ENCODE measurements at regions not wholly inside any gene's neighbourhood (a gene's known extent, or its start where the extent isn't known, plus 50 kb on each side); places are given as distances from the start of the nearest gene placed in this dataset.

DNA sequence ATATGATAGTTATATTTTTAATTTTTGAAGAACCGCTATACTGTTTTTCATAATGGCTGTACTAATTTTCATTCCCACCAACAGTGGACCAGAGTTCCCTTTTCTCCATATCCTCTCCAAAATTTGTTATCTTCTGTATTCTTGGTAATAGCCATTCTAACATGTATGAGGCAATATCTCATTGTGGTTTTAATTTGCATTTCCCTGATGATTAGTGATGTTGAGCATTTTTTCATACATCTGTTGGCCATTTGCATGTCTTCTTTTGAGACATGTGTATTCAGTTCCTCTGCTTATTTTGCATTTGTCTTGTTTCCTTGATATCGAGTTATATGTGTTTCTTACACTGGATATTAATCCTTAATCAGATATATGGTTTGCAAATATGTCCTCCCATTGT lies 770.8 kb upstream of the MBL2 start:
- Histone ChIP-seq H3K4me3 (ENCODE audit: low read depth, low read length) (no peak overlapping the region), H3K4me1 (no peaks in the 10 kb centered on the region), H3K9me3 (no peaks in the 10 kb centered on the region), H3K27me3 (replicated peaks; ENCODE audit: control insufficient read depth, insufficient read depth, low read length) (no peaks in the 10 kb centered on the region), H3K36me3 (ENCODE audit: control insufficient read depth, insufficient read depth, low read length) (no peaks in the 10 kb centered on the region)
- Mint-ChIP-seq H3K27ac (ENCODE audit: unreplicated experiment) (no peak overlapping the region), H3K36me3 (ENCODE audit: insufficient read depth, unreplicated experiment) (no peaks in the 10 kb centered on the region), H3K27me3 (ENCODE audit: insufficient read depth, unreplicated experiment) (peaks cover 2% of the 10 kb centered on the region), H3K4me1 (ENCODE audit: low read depth, unreplicated experiment) (no peaks in the 10 kb centered on the region), H3K9me3 (ENCODE audit: unreplicated experiment) (no peaks in the 10 kb centered on the region), H3K4me3 (ENCODE audit: unreplicated experiment) (no peak overlapping the region)
- intact Hi-C loops (cut with micrococcal nuclease; ENCODE audit: unreplicated experiment), result no loop called here
- POLR2A ChIA-PET, result no interaction called here
- no peak for DNase-seq
- TF ChIP-seq, protein P1, sequence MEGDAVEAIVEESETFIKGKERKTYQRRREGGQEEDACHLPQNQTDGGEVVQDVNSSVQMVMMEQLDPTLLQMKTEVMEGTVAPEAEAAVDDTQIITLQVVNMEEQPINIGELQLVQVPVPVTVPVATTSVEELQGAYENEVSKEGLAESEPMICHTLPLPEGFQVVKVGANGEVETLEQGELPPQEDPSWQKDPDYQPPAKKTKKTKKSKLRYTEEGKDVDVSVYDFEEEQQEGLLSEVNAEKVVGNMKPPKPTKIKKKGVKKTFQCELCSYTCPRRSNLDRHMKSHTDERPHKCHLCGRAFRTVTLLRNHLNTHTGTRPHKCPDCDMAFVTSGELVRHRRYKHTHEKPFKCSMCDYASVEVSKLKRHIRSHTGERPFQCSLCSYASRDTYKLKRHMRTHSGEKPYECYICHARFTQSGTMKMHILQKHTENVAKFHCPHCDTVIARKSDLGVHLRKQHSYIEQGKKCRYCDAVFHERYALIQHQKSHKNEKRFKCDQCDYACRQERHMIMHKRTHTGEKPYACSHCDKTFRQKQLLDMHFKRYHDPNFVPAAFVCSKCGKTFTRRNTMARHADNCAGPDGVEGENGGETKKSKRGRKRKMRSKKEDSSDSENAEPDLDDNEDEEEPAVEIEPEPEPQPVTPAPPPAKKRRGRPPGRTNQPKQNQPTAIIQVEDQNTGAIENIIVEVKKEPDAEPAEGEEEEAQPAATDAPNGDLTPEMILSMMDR (IDR thresholded peaks at IDR 0.05; ENCODE audit: insufficient read depth in 1 of 2, low read depth in 1 of 2, low read length in 1 of 2, severe bottlenecking in 1 of 2, unreplicated experiment in 1 of 2), result no peak
- no TSS peak for BruUV-seq (replicated peaks)
- CTCF ChIA-PET, result no interaction called here

DNA sequence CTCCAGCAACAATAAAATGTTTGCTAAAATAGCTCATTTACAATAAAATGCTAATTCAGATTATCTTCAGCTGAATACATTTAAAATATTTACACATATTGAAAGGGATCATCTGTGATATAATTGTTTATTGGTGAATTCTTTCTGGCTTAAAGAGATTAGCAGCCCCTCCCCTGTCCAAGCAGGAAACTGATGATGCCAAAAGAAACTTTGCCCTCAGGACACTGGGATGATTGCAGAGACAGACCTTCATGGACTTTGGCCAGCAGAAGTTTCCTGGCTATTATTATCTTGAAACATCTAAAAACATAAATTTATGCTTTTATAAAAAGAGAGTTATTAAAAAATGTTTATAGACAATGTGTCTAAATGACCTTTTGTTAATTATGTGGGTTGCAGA lies 764.9 kb upstream of the MBL2 start:
- Histone ChIP-seq H3K9me3 (no peaks in the 10 kb centered on the region), H3K36me3 (ENCODE audit: control insufficient read depth, insufficient read depth, low read length) (no peaks in the 10 kb centered on the region), H3K4me3 (ENCODE audit: low read depth, low read length) (no peak overlapping the region), H3K27me3 (replicated peaks; ENCODE audit: control insufficient read depth, insufficient read depth, low read length) (no peaks in the 10 kb centered on the region), H3K4me1 (peaks cover 3% of the 10 kb centered on the region; the same call in 1 of the 2 replicates)
- ChIA-PET POLR2A (no interaction called here), CTCF (no interaction called here)
- H3K36me3 Mint-ChIP-seq (ENCODE audit: insufficient read depth, unreplicated experiment), result no peaks in the 10 kb centered on the region
- TF ChIP-seq, protein P1 (IDR thresholded peaks at IDR 0.05; ENCODE audit: insufficient read depth in 1 of 2, low read depth in 1 of 2, low read length in 1 of 2, severe bottlenecking in 1 of 2, unreplicated experiment in 1 of 2), result no peak
- peak in 1 of 2 experiments; percentile 33 for DNase-seq
- intact Hi-C loops (cut with micrococcal nuclease; ENCODE audit: unreplicated experiment), result loop anchor here (5.0 kb wide), 1 partner anchor 85 kb away; no protein-coding TSS in a partner anchor
- H3K27ac Mint-ChIP-seq (ENCODE audit: unreplicated experiment), result no peak overlapping the region
- no peak overlapping the region for H3K4me3 Mint-ChIP-seq (ENCODE audit: unreplicated experiment)
- H3K27me3 Mint-ChIP-seq (ENCODE audit: insufficient read depth, unreplicated experiment), result peaks cover 2% of the 10 kb centered on the region
- peaks cover 7% of the 10 kb centered on the region for H3K4me1 Mint-ChIP-seq (ENCODE audit: low read depth, unreplicated experiment)
- no TSS peak for BruUV-seq (replicated peaks)
- no peaks in the 10 kb centered on the region for H3K9me3 Mint-ChIP-seq (ENCODE audit: unreplicated experiment)

DNA sequence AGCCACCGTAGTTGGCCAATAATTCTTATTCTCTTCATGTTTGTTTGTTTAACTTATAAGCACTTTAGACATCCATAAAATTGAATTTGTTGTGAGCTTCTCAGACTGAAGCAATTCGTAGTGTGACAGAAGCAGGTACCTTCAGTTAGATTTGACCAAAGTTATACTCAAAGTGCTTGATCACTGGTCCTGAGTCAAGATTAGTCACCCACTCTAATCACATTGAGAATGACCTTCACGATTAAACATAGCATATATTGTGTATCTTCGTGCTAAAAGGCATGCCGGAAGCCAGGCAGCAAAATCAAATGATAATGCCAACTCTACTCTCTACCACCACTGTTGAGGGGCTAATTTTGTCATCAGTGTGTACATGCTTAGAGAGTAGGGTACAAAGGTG lies 763.7 kb upstream of the MBL2 start:
- no peaks in the 10 kb centered on the region for H3K36me3 ChIP-seq (ENCODE audit: control insufficient read depth, insufficient read depth, low read length)
- H3K27me3 ChIP-seq (replicated peaks; ENCODE audit: control insufficient read depth, insufficient read depth, low read length), result no peaks in the 10 kb centered on the region
- intact Hi-C loops (cut with micrococcal nuclease; ENCODE audit: unreplicated experiment), result loop anchor here (5.0 kb wide), 1 partner anchor 84 kb away; no protein-coding TSS in a partner anchor
- CTCF ChIA-PET, result no interaction called here
- no peaks in the 10 kb centered on the region for H3K9me3 Mint-ChIP-seq (ENCODE audit: unreplicated experiment)
- TF ChIP-seq, protein P1 (IDR thresholded peaks at IDR 0.05; ENCODE audit: insufficient read depth in 1 of 2, low read depth in 1 of 2, low read length in 1 of 2, severe bottlenecking in 1 of 2, unreplicated experiment in 1 of 2), result no peak
- no peak overlapping the region for H3K27ac Mint-ChIP-seq (ENCODE audit: unreplicated experiment)
- peaks cover 7% of the 10 kb centered on the region for H3K4me1 Mint-ChIP-seq (ENCODE audit: low read depth, unreplicated experiment)
- DNase-seq, result no peak
- no TSS peak for BruUV-seq (replicated peaks)
- H3K27me3 Mint-ChIP-seq (ENCODE audit: insufficient read depth, unreplicated experiment), result no peaks in the 10 kb centered on the region
- peaks cover 3% of the 10 kb centered on the region; the same call in 1 of the 2 replicates for H3K4me1 ChIP-seq
- H3K36me3 Mint-ChIP-seq (ENCODE audit: insufficient read depth, unreplicated experiment), result no peaks in the 10 kb centered on the region
- H3K9me3 ChIP-seq, result no peaks in the 10 kb centered on the region
- POLR2A ChIA-PET, result no interaction called here
- H3K4me3 Mint-ChIP-seq (ENCODE audit: unreplicated experiment), result no peak overlapping the region
- H3K4me3 ChIP-seq (ENCODE audit: low read depth, low read length), result no peak overlapping the region
